Chondrocyte (in vitro differentiated cells): ENCODE measurements at regions not wholly inside any gene's neighbourhood (a gene's known extent, or its start where the extent isn't known, plus 50 kb on each side); places are given as distances from the start of the nearest gene placed in this dataset.

Experiments used
- DNase-seq: peaks from one replicate; pipeline ENCODE4 v3.0.0; 2021; ENCODE audit warnings: mixed read lengths, low spot score
- H3K27ac Mint-ChIP-seq: one replicate; pipeline ENCODE4 v1.8.0; 2021; ENCODE audit warnings: mild to moderate bottlenecking, moderate library complexity, mixed read lengths; ENCODE audit not compliant: unreplicated experiment
- H3K27me3 Mint-ChIP-seq: 2 replicates; pipeline ENCODE4 v1.8.0; 2021; ENCODE audit warnings: low read depth, mixed read lengths
- H3K36me3 Mint-ChIP-seq: 2 replicates; pipeline ENCODE4 v1.8.0; 2021; ENCODE audit warnings: low read depth, mixed read lengths
- H3K4me1 Mint-ChIP-seq: 2 replicates; pipeline ENCODE4 v1.8.0; 2021; ENCODE audit warnings: low read depth, mild to moderate bottlenecking, mixed read lengths
- H3K4me3 Mint-ChIP-seq: one replicate; pipeline ENCODE4 v1.8.0; 2021; ENCODE audit warnings: mild to moderate bottlenecking, moderate library complexity, mixed read lengths; ENCODE audit not compliant: unreplicated experiment
- H3K9me3 Mint-ChIP-seq: 2 replicates; pipeline ENCODE4 v1.8.0; 2021; ENCODE audit warnings: low read depth, mixed read lengths
- TF ChIP-seq, protein P1 (sequence below): fragments of 200-600 bp; sonication (generic); IDR thresholded peaks from 2 replicates; pipeline ENCODE4 v1.5.0; 2021; ENCODE audit warnings: antibody characterized with exemption, mild to moderate bottlenecking, moderate library complexity

- Mint-ChIP-seq H3K9me3 (peaks cover 2% of the 10 kb centered on the region), H3K4me1 (no peaks in the 10 kb centered on the region), H3K4me3 (no peak overlapping the region)
Measured at GRCh38 chr4:58453956-58454355, 1343.8 kb upstream of the IGFBP7 start.

GRCh38 chr4:58451707-58452106 is 1341.5 kb upstream of the IGFBP7 start:
- Mint-ChIP-seq H3K27me3 (peaks cover 2% of the 10 kb centered on the region), H3K4me3 (no peak overlapping the region), H3K27ac (no peak overlapping the region), H3K4me1 (no peaks in the 10 kb centered on the region), H3K36me3 (no peaks in the 10 kb centered on the region), H3K9me3 (no peaks in the 10 kb centered on the region)
- TF ChIP-seq, protein P1, sequence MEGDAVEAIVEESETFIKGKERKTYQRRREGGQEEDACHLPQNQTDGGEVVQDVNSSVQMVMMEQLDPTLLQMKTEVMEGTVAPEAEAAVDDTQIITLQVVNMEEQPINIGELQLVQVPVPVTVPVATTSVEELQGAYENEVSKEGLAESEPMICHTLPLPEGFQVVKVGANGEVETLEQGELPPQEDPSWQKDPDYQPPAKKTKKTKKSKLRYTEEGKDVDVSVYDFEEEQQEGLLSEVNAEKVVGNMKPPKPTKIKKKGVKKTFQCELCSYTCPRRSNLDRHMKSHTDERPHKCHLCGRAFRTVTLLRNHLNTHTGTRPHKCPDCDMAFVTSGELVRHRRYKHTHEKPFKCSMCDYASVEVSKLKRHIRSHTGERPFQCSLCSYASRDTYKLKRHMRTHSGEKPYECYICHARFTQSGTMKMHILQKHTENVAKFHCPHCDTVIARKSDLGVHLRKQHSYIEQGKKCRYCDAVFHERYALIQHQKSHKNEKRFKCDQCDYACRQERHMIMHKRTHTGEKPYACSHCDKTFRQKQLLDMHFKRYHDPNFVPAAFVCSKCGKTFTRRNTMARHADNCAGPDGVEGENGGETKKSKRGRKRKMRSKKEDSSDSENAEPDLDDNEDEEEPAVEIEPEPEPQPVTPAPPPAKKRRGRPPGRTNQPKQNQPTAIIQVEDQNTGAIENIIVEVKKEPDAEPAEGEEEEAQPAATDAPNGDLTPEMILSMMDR, result no peak
- DNase-seq, result no peak

More at GRCh38 chr4:58453956-58454355, 1343.8 kb upstream of the IGFBP7 start:
- no peak overlapping the region for H3K27ac Mint-ChIP-seq
- no peak for DNase-seq
- H3K27me3 Mint-ChIP-seq, result peaks cover 2% of the 10 kb centered on the region
- H3K36me3 Mint-ChIP-seq, result no peaks in the 10 kb centered on the region
- TF ChIP-seq, protein P1, result no peak

DNA sequence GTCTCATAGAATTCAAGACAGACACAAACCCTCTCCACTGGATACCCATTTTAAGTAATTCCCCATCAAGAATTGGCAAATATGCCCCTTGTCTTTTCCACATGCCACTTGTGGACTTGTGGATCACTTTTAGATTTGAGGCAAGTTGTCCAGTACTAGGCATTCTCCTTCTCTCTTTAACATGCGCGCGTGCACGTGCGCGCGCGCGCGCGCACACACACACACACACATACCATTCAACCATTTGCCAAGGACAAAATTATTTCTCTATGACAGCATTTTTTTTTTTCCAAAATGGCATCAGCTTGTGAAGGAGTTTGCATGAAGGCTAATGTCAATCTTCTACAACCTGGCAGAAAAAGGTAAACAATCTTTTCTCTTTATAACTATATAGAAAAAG is 1325.7 kb upstream of the IGFBP7 start:
- peaks cover 17% of the 10 kb centered on the region for H3K9me3 Mint-ChIP-seq
- TF ChIP-seq, protein P1, result no peak
- no peak overlapping the region for H3K27ac Mint-ChIP-seq
- H3K36me3 Mint-ChIP-seq, result no peaks in the 10 kb centered on the region
- no peaks in the 10 kb centered on the region for H3K4me1 Mint-ChIP-seq
- no peak overlapping the region for H3K4me3 Mint-ChIP-seq
- DNase-seq, result no peak
- no peaks in the 10 kb centered on the region for H3K27me3 Mint-ChIP-seq

DNA sequence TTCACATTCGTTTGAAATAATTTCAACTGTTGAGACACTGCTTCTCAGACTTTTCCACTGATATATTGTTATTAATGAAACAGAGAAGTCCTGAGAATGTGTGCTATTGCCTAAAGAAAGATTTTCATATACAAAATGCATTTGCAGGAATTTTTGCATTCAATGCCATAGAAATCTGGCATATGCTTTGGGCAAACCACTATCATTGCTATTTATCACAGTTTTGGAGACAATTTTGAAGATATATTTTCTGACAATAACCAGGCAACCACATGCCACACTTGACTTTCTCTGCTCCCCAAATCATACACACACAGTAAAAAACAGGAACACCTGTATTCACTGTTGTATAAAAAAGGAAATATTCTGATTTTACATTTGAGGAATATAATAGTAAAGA is 1303.7 kb upstream of the IGFBP7 start:
- H3K27me3 Mint-ChIP-seq, result no peaks in the 10 kb centered on the region
- DNase-seq, result no peak
- no peaks in the 10 kb centered on the region for H3K4me1 Mint-ChIP-seq
- TF ChIP-seq, protein P1, result no peak
- H3K36me3 Mint-ChIP-seq, result no peaks in the 10 kb centered on the region
- H3K9me3 Mint-ChIP-seq, result no peaks in the 10 kb centered on the region
- no peak overlapping the region for H3K4me3 Mint-ChIP-seq
- H3K27ac Mint-ChIP-seq, result no peak overlapping the region

- Mint-ChIP-seq H3K36me3 (no peaks in the 10 kb centered on the region), H3K9me3 (no peaks in the 10 kb centered on the region), H3K27ac (no peak overlapping the region), H3K4me1 (no peaks in the 10 kb centered on the region), H3K4me3 (no peak overlapping the region), H3K27me3 (no peaks in the 10 kb centered on the region)
- DNase-seq, result no peak
- TF ChIP-seq, protein P1, result no peak
Measured at GRCh38 chr4:58411904-58412303, 1301.7 kb upstream of the IGFBP7 start.
